Stomach (tissue), 4 donors: ENCODE measurements at regions not wholly inside any gene's neighbourhood (a gene's known extent, or its start where the extent isn't known, plus 50 kb on each side); places are given as distances from the start of the nearest gene placed in this dataset.

Experiments
- CTCF ChIP-seq, 7 experiments: fragments of 450-650 bp in 4 of 7; fragments of 200-600 bp in 3 of 7; sonication (generic) in 3 of 7; IDR thresholded peaks; one replicate each; pipeline ENCODE4 v1.5.1; 2016 to 2019; ENCODE audit warnings: antibody characterized with exemption in 7 of 7, control low read depth in 2 of 7, mild to moderate bottlenecking in 1 of 7
- POLR2A ChIP-seq, 4 donors: fragments of 450-650 bp; IDR thresholded peaks; one replicate each; pipeline ENCODE4 v1.6.1; 2016; ENCODE audit warnings: antibody characterized with exemption in 4 of 4, control low read depth in 2 of 4, mild to moderate bottlenecking in 1 of 4, moderate library complexity in 1 of 4

DNA sequence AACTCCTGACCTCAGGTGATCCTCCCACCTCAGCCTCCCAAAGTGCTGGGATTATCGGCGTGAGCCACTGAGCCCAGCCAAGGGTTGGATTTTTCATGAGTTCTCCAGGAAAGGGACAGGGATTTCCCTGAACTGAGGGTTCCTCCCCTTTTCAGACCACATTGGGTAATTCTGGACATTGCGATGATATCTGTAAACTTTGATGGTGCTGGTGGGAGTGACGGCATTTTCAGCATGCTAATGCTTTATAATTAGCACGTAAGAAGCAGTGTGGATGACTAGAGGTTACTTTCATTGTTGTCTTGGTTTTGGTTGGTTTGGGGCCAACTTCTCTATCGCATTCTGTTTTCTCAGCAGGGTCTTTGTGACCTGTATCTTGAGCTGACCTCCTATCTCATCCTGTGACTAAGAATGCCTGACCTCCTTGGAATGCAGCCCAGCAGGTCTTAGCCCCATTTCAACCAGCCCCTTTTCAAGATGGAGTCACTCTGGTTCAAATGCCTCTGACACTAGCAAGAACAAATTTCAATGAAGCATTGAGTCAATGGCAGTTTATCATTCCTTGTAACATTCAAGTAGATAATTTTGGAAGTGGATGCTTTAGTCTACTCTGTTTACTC is 156.5 kb downstream of the TTLL2 start:
- TF ChIP-seq CTCF (IDR thresholded peaks at IDR 0.05): no peak
- no peak for TF ChIP-seq POLR2A (IDR thresholded peaks at IDR 0.05)
